ENCODE measurements at regions not wholly inside any gene's neighbourhood (a gene's known extent, or its start where the extent isn't known, plus 50 kb on each side); places are given as distances from the start of the nearest gene placed in this dataset.
A peak's percentile ranks its signal among the peaks of the same experiment; 100 is the strongest.
"Not testable (repeated sequence)": the region's sequence is repeated elsewhere in the genome, so short reads cannot be mapped to it uniquely, and the experiment has no call there.

DNA sequence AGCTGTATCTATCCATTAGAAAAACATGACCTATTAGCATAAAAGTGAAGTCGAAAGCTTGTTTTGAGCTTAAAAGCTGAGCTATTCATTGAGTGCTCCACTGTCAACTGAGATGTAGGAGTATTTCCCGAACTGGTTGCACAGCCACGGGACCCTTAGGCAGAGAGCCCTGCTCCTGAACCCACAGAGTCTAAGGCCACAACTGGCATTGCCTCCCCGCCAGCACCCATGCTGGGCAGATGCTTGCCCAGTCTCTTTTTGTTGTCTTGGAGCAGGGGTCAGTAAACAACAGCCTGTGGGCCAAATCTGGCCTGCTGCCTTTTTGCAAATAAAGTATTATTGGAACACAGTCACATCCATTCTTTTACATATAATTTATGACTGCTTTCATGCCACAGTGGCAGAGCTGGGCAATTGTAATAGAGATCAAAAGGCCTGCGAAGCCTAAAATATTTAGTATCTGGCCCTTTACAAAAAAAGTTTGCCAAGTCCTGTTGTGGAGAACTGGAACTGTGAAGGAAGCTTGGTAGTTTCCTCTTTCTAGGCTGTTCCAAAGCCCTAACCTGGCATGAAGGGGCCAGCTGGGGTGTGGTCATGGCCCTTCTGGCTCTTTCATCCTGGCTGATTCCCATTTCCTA, 58.4 kb upstream of the WAPL start:
- no peak for DNase-seq

DNA sequence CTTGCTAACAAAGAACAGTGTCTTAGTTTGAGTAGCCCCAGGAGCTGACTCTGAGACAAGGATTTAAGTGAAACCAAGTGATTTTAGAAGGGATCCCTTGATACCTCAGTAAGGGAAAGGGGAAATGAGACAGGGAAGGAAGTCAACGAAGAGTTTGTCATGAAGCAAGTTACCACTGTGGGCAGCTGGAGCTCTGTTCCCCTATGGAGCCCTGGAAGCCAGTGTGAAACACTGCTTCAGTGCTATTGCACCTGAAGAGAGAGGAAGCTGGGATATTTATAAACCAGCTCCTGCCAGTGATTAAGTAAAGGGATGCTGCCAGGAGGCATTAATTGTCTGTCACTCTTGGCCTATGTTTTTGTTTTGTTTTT, 58.9 kb upstream of the WAPL start:
- DNase-seq = no peak

DNA sequence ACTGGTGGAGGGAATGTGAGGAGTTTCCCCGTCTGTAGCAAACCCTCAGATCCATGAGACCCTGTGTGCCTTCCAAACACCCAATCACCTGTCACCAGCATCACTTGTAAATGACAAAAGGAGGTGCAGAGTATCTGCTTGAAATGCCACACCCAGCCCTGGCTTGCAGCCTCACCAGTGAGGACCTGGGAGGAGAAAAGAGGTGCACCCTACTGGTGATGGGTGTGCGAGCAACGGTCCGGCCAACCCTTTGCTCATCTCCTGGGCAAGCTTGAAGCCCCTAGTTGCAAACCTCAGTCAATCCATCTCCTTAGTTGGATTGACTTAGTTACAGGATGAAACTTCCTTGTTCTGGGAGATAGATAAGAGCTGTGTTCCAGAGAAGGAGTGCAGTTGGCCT, 62.4 kb upstream of the WAPL start:
- no peak for DNase-seq

DNA sequence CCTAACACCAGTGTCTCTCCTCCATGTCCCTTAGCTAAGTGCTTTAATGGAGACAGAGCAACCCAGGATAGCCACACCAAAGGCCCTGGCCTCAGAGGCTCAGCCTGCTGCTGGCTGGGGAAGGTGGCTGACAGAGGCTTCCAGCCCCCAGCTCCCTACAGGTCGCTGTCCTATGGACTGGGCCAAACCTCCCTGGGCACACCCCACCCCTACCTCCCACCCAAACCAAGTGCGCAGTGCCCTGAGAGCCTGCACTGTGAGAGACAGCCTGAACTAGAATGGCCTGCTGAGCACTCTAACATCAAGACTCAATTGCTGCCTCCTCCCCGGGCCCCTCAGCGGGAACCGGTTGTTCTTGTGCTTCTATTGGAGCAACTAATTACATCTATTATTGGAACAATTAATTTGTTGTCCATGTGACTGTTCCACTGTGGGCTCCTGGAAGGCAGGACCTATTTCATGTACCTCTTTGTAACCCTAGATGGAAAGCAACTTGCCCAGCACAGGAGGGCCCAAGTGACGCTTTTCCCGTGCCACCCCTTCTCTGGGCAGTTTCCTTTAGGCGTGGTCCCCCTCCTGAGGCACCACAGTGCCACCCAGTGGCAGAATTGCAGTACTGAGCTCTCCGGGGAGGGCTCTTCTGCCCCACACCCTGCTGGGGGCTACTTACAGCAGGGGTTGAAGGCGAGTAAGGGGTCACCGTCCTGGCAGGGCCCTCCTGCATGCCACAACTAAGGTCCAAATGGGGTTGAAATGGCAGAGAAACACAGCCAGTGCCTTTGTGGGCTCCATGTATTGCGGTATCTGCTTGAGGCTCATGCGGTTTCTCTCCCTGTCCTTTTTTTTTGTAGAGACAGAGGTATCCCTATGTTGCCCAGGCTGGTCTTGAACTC, 63.7 kb upstream of the WAPL start:
- peak; percentile 8 for DNase-seq

DNA sequence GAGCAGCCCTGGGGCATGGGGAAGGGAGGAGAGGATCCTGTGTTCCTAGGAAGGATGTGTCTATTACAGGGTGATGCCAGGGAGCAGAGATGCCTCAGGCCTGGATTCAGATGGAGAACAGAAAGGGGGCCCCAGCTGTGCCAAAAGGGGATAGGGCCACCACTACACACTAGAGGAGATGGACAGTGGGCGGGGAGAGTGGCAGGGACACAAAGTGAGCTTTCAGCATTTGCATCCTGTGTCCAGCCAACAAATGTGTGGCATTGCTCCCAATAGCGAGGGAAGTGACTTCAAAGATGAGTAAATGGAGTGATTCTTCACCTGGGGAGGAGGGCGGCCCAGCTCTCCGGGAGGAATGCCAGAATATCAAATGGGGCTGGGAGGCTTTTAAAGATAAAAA, 64.9 kb upstream of the WAPL start:
- DNase-seq = no peak

DNA sequence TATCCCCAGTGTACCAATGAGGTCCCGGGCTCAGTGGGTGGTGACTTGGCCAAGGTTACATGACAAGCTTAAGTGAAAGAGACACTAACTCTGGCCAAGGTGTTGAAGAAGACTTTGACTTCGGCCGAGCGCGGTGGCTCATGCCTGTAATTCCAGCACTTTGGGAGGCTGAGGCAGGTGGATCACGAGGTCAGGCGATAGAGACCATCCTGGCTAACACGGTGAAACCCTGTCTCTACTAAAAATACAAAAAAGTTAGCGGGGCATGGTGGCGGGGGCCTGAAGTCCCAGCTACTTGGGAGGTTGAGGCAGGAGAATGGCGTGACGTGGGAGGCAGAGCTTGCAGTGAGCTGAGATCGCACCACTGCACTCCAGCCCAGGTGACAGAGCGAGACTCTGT, 65.6 kb upstream of the OPN4 start:
- not testable (repeated sequence) for DNase-seq

DNA sequence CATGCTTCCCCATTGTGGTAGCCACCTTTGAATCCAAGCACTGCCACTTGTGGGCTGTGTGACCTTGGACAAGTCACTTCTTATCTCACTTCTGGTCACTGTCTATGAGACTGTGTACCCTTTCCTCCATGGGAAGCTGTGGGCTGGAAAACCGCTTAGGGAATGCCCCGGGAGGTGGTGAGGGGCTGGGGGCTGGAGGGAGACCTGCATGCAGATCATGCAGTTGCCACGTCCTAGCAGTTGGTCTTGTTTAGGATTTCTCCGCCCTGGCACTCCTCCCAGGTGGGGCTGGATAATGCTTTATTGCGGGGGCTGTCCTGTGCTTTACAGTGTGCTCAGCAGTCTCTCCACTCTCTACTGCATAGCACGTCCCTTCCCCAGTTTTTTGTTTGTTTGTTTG, 62.9 kb upstream of the OPN4 start:
- no peak for DNase-seq

DNA sequence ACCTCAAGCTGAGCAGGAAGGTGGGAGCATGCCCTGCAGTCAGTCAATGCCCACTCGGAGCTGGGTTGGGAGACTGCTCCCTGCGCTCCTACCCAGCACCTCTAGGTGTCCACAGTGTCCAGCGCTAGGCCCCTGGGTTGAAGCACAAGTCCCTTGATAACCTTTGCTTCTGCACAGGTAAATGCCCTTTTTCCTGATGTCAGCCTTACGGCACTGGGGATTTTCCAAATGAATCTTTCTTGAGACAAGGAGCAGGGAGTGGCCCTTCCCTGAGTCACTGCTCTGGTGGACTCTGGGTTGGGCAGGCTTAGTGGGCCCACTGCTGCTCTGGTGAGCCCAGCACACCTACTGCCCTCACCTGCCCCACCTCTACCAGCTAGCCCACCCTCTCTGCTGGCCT, 61.9 kb upstream of the OPN4 start:
- no peak for DNase-seq

DNA sequence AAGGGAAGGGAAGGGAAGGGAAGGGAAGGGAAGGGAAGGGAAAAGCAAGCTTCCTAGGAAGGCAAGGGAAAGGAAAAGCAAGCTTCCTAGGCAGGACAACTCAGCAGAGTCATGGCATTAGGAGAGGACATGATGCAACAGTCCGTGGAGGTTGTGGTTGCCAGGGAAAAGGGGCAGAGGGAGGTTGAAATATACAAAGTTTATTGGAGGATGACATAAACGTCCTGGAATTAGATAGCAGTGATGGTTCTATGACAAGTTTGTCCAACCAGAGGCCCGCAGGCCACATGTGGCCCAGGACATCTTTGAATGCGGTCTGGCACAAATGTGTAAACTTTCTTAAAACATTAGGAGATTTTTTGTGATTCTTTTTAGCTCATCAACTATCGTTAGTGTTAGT, 59.8 kb upstream of the OPN4 start:
- no peak for DNase-seq

DNA sequence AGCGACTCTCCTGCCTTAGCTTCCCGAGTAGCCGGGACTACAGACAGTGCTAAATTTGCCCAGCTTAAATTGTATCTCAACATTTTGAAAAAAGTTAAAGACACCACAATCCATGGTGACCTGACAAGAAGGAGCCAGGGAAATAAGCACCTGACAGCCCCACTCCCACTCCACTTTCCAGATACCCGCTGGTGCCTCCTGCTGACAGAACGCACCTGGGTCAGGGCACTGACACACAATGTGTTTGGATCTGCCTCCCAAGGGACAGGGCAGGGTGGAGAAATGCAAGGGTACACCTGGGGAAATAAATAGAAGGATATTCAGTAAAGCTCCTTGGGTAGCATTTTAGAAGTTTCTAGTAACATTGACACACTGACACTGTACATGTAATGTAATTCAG, 58.9 kb upstream of the OPN4 start:
- no peak for DNase-seq

DNA sequence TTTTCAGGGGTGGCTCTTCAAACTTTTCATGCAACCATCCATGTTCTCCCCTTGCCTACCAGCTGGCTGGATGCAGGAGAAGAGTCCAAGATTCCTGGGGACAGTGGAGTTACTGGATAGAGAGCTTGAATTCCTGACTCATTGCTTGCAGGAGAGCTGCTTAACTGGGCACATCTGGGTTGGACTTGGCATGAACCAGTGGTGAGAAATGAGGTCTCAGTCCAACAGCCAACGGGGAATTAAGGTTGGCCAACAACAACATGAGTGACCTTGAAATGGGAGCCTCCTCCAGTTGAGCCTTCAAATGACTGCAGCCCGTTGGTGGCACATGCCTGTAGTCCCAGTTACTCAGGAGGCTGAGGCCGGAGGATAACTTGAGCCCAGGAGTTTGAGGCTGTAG, 58.1 kb upstream of the OPN4 start:
- DNase-seq = no peak

DNA sequence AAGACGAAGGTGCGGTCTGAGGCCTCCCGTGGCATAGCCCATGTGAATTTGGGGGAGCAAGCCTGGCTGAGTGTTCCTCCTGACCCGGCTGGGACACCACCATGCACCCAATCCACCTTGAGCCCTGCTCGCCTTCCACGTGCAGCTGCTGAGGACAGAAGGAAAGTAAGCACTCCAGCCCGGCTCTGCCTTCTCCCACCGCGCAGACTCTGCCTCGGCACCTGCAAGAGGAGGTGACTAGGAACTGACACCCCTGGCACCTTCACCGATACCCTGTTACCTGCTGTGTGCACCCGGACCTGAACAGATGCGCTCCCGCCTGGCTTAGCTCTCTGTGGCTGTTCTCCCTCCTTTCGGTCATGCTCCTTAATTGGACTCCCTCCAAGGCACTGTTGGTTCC, 57.0 kb upstream of the OPN4 start:
- DNase-seq = no peak

DNA sequence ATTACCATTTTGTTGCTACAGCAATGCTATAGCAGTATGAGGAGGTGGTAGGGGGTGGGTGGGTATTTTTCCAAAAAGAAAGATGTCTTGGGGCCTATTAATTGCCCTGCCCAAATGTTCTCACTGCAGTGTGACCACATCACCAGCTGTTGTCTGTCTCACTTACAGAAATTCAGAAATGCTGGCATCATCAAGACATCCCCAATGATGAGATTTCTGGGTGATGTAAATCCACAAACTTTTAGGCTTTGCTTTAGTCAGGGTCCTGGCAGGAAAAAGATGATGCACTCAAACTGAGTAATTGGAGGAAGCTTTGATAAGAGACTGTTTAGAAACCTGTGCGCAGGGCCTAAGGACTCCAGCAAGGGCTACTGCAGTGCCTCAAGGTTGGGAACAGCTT, 56.2 kb upstream of the OPN4 start:
- no peak for DNase-seq

DNA sequence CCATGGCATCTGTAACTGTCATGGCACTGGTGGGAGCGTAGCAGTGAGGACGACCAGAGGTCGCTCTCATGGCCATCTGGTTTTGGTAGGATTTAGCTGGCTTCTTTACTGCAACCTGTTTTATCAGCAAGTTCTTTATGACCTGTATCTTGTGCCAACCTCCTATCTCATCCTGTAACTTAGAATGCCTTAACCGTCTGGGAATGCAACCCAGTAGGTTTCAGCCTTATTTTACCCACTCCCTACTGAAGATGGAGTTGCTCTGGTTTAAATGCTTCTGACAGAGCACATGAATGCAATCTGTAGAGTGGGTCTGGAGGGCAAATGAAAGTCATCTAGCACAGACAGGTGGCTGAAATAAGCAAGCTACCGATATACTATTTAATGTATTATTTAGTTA, 55.3 kb upstream of the OPN4 start:
- no peak for DNase-seq

DNA sequence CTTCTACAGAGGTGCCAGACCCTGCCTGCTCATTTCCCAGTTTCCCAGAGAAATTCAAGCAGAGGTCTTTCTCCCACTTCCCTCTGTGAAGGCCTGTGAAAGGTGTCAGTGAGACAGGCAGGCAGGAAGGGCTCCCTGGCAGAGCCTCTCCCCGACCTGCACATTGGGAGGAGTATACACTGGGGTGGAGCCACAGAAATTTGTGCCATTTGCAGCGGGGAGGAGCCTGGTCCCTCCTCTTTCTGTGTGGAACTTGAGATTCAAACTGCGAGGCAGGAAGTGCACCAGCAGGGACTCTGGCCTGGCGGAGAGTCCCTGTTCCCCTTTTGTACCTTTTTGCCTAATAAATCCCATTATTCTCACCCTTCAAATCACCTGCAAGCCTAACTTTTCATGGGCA, 54.6 kb upstream of the OPN4 start:
- no peak for DNase-seq

DNA sequence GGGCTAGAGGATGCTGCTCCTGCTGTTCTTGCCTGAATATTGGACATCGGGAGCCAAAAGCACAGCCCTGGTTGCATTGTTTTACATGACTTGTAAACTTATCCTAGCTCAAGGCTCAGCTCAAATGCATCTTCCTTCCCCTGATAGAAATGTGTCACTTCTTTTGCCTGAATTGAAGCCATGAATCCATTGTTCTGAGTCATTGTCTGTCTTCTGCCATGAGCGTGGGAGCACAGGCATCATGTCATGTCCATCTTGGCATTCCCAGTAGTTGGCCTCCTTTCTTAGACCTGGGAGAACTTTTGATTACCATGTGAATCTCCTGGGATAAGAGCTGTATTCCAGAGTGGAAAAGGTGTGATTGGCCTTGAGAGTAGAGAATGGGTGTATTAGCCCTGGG, 54.1 kb upstream of the OPN4 start:
- no peak for DNase-seq

DNA sequence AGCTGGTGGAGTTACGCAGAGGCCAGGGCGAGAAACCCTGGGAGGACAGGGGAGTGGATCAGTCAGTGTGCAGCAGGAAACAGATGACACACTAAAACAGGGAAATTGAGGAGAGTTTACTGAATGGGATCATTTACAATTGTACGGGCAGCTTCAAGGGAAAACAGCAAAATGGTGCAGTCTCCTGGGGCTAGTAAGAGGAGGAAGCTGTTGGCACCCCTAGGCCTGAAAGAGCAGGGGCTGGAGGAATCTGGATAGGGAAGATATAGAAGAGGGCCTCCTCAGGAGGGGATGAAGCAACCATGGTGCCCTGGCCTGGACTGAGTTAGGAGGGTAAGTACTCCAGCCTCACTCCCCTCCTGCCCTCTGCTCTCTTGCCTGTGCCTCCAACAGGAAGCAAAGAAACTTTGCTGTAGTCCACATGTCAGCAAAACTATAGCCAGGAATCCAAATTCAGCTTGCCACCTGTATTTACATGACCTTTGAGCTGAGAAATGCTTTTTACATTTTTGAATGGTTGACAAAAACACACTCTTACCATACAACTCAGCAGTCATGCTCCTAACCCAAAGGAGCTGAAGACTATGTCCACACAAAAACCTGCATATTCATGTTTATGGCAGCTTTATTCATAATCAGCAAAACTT, 52.3 kb upstream of the OPN4 start:
- DNase-seq = no peak

DNA sequence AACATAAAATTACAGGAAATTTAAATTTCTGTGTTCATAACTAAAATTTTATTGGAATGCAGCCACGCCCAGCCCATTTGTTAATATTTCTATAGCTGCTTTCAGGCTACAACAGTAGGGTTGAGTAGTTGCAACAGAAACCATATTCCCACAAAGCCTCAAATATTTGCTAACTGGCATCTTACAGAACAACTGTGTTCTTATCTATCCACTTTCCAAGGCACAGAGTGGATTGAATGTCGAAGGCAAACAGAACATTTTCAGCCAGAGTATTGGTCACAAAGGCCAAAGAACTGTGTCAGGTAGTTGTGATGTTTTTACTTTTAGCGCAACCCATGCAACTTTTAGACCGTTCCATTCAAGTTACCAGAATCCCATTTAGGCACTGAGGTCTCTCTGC, 51.1 kb upstream of the OPN4 start:
- DNase-seq = no peak
